Embryonic facial prominence (tissue), 1 donor: ENCODE measurements at regions not wholly inside any gene's neighbourhood (a gene's known extent, or its start where the extent isn't known, plus 50 kb on each side); places are given as distances from the start of the nearest gene placed in this dataset.

ENCODE experiments used
- DNase-seq: peaks from one replicate; pipeline ENCODE4 v3.0.0-alpha.2; 2016; ENCODE audit errors: extremely low spot score

DNA sequence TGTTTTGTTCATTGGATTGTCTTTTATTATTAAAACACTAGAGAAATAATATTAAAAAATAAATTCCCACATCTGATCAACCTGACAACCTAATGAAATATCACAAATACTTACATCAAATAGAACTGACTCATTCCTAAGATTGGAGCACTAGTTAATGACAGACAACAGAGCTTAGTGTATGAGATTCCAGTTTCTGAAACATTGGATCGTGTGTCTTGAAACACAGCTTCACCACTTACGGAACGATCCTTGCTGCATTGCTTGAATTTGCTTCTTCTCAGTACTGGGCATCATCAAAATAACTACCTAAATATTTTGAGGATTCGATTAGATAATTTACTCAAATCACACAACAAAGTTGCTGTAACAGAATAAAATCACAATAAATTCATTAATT, 667.2 kb upstream of the CDH18 start:
- no peak for DNase-seq

DNA sequence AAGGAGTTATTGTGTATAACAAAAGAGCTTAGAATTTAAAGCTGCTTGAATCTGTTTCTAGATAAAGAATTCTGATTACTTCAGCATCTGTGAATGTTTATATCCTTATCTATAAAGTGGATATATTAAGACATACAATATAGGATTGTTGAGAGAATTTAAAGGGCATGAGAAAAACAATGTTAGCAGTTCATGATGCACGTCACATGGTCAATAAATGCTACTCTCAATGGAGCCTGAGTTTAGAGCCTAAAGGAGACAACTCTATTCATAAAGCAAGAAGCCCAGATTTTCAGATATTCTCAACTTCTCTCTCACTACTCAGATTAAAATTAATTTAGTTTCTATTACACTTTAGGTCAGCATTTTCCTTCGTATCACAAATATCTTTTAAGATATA, 666.7 kb upstream of the CDH18 start:
- no peak for DNase-seq

DNA sequence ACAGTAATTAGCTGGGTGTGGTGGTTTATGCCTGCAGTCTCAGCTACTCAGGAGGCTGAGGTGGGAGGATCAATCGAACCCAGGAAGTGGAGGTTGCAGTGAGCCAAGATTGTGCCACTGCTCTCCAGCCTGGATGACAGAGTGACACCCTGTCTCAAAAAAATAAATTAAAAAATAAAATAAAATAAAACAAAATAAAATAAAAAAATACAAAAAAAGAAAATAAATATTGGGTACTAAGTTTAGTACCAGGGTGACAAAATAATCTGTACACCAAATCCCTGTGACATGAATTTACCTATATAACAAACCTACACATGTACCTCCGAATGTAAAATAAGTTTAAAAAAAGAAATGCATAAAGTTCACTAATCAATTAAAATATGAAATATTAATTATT, 666.0 kb upstream of the CDH18 start:
- no peak for DNase-seq

DNA sequence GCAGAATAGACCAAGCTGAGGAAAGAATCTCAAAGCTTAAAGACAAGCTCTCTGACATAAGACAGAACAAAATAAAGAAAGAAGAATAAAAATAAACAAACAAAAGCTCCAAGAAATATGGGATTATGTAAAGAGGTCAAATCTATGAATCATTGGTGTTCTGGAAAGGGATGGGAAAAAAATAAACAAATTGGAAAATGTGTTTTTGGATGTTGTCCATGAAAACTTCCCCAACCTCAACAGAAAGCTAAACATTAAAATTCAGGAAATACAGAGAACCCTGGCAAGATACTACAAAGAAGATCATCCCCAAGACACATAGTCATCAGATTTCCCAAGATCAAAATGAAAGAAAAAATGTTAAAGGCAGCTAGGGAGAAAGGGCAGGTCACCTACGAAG, 662.0 kb upstream of the CDH18 start:
- DNase-seq, result no peak

DNA sequence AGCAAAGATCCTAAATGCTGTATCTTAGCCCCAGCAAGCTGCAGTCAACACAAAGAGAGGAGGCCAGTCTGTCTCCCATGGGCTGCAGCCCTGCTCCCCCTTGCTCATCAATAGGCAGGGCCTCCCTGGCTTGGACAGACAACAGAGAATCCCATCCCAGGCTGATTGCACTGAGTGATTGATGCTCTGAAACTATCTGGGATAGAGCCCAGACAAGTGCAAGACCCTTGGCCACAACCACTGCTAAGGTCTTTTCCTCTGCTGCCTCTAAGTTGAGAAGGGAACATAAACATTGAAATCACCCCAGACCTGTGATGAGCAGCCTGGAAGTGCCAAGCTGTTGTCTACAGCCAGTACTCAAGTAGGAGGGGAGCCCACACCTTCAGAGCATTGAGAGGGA, 661.0 kb upstream of the CDH18 start:
- no peak for DNase-seq

DNA sequence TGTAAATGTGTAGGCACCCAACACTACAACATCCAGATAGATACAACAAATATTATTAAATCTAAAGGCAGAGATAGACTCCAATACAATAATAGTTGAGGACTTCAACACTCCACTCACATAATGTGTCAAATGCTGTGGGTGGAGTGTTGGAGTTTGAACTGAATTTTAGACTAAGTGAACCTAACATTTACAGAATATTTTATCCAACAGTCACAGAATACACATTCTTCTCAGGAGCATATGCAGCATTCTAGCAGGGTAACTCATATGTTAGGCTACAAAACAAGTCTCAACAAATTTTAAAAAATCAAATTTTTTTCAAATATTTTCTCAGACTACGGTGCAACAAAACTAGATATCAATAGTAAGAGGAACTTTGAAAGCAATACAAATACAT, 648.7 kb upstream of the CDH18 start:
- no peak for DNase-seq

DNA sequence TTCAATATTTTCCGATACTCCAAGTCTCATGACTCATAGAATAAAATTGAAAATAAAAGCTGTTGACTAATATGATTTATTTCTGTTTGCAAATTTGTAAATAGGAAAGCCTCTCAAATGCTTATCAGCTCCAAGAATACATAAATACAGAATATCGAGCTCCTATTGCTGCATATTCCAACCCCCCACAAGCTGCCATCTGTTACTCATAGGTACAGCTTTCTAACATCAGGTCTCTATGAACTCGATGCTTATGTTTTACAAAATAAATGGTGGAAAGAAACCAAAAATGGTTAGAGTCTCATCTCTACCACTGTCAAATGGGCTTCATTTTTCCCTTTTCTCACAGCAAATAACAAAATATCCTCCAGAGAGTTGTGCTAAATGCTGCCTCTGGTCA, 631.6 kb upstream of the CDH18 start:
- DNase-seq, result no peak

DNA sequence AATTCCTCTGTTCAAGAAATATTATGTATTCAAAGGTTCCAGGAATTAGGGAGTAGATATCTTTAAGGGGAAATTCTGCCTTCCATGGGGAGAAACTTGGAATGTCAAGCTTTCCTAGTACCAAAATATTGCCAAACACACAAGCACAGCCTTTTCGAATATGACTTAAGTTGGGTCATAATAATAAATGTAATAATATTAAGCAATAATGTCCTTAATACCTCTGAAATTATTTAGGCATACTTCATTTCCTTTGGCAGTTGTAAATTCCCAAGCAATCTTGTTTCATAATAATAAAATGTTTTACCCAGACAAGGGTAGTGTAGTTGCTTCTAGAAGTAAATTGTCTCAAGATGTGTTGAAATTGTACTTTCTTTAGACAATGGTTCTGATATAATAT, 630.3 kb upstream of the CDH18 start:
- no peak for DNase-seq

DNA sequence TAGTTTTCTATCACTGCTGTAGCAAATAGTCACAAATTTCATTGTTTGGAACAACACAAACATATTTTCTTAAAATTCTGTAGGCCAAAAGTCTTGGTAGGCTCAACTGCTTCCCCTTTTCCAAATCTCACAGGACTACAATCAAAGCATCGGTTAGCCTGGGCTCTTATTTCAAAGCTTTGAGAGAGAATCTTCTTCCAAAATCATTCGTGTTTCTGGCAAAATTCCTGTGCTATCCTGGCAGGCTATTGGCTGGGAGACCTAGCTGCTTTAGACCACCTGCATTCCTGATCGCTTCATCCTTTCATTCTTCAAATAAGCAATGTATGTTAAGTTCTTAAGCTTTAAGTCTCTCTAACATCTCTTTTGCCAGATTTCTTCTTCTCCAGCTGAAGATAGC, 629.8 kb upstream of the CDH18 start:
- DNase-seq, result no peak

DNA sequence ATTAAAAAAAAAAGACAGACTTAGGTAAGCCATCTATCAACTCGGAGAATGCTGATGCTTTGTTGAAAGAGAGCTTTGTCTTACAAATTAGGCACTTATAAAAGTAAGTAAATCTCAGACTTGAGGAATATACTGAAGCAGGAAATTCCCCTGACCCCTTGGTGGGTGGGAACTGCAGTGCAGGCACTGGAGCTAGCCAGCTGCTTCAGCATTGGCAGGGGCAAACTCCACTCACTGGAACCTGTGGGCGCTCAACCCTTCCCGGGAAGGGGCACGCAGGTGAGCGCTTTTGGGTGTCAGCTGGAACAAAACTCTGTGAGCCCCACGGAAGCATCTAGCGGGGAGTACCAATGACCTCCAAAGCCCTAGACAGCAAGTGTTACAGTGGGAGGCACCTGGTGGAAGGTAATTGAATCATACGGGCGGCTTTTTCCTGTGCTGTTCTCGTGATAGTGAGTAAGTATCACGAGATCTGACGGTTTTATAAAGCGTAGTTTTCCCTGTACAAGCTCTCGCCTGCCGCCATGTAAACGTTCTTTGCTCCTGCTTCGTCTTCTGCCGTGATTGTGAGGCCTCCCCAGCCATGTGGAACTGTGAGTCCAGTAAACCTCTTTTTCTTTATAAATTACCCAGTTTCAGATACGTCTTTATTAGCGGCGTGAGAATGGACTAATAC, 628.0 kb upstream of the CDH18 start:
- DNase-seq, result no peak

DNA sequence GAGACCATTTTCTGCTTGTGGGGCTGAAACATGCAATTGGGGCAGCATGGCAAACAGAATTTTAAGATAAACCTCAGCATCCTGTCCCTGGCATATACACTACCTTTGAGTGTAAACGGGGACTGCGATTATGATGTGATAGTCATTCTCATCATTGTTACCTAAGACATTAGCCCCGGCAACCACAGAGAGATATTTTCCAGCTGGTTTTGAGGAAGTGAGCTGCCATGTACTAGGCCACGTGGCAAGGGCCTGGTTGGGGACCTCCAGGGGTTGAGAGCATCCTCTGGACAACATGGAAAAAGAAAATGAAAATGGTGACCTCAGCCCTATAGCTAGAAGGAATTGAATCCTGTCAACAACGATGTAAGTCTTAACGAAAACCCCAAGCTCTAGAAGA, 623.6 kb upstream of the CDH18 start:
- no peak for DNase-seq

DNA sequence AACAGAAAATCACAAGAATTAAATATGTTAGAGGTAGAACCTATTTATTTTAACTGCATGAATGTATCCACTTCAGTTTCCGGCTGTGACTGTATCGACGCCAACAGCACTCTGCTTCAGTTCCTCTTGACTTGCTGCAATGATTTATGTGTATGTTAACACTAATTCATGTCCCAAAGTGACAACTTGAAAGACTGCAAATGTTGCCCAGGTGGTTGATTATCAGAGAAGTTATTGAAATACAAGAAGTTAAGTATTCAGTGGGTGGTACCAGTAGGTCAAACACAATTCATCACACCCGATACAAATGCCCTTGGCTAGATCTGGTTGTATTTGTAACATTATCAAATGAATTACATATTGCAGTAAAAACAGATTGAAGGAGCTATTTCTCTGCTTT, 622.7 kb upstream of the CDH18 start:
- DNase-seq, result no peak

DNA sequence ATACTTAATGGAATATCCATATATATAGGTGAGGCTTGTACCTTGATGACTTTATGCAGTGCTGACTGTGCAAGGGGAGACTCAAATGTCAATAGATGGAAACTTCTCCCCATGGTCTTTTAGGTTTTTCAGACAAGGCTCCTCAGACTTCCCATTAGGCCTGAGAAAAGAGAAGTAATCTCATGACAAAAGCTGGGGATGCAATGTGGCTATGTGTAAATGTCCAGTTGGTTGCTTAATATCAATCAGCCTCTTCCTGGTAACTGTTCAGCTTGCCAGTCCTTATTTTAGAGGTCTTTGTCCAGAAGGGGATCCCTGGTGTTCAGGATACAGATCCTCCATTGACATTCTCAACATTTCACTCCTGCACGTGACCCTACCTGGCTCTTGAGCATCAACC, 621.1 kb upstream of the CDH18 start:
- no peak for DNase-seq

DNA sequence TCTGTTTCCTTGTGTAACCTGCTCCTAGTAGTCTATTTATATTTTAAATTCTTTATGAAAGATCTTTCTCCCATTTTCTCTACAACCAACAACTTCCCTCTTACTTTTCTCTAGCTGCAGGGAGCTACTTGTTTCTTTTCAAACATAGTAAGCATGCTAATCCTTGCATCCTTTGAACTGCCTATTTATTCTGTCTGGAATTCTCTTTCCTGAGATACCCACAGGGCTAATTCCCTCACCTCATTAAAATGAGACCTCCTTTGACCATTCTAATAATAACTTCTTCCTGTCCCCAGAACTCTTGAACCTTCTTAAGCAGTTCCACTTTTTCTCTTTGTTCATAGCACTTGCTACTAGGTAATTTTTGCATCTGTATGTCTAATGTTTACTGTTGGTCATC, 620.6 kb upstream of the CDH18 start:
- DNase-seq, result no peak

DNA sequence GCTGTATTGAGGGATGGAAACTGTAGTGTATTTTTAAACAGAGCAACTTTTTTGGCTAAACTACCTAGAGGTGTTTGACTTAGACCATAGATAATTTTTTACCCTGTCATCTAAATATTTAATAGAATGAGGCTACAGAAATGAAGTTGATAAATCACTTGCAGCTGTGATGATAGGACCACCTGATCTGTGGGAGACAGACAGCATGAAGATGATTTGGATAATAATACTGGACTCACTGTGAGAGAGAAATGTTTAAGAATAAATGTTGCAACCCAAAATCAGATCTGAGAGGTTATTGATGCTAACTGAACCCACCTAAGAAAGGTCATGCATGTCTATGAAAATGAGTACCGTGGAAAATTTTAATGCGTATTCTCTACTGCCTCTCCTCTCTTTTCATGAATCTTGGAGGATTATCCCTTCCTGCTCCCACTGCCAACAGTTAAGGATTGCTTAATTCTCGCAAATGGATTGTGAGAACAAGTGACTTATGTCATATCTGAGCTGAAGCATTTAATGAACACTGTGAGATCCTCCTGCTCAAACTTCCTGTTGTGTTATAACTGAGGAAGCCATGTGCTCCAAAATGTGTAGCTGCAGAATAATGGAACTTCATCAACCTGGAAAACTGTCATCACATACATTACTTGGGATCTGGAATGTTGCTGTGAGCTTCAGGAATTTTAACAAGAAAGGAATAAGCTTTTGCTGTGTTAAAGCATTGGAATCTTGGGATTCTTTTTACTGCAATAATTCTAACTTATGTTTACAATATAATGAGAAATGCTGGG, 617.9 kb upstream of the CDH18 start:
- DNase-seq, result no peak

DNA sequence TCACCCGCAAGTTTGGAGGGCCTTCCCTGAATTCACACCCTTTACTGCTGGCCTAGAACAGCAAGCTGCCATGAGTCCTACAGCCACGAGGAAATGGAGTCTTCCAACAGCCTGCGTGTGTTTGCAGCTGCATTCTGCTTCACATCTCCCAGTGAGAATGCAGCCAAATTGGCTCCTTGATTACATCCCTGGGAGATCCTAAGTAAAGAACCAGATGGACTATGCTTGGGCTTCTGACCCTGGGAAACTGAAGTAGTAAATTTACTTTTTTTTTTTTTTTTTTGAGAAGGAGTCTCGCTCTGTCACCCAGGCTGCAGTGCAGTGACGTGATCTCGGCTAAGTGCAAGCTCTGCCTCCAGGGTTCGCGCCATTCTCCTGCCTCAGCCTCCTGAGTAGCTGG, 617.0 kb upstream of the CDH18 start:
- no peak for DNase-seq

DNA sequence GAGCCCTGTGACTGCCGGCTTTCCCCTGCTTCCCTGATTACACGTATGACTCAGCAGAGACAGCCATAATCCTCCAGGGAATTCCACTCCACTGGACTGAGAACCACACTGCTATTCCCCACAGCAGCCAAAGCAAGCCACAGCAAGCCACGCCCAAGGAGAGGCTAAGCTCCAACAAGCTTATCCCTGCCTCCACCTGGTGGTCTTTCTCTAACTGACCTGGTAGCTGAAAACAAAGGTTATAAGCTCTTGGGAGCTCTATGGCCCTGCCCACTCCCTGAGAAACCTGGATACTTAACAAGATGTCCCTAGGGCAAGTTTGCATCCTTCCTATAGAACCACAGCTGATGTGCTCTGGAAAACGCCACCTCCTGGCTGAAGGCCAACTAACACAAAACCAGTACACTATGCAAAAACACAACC, 613.7 kb upstream of the CDH18 start:
- DNase-seq, result no peak

DNA sequence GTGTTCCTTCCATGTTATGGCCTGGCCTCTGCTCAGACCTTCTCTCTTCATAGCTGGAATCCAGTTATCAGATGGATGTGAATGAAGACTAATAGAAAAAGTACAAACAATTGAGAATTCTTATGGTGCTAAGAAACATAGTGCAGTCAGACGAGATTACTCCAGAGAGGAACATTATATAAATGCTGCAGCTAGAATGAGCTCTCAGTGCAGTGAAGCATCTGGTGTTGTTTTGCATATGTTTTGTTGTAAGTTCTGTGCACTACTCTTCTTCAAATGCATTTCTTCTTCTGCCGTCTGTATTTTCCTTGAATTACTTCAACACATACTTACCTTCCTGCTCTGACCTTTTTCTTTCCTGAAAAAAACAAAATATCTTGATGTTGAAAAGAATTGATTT, 602.4 kb upstream of the CDH18 start:
- DNase-seq, result no peak

DNA sequence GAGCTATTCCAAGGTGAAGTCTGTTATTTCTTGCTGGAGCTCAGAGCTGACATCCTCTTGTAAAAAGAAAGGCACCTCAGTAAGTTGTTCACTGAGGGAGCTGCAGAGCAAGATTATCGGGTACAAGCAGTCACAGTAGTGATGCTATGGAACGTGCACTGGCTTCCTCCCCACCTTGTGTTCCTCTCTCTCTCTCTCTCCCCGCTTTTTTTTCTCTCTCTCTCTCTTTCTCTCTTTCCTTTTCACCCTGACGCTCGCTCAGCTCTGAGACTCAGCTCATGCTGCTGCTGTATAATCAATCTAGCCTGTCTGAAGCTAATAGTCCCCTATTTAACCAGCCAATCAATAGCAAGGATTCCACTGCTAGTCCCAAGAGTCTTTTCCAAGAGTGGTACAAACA, 587.6 kb upstream of the CDH18 start:
- DNase-seq, result no peak

DNA sequence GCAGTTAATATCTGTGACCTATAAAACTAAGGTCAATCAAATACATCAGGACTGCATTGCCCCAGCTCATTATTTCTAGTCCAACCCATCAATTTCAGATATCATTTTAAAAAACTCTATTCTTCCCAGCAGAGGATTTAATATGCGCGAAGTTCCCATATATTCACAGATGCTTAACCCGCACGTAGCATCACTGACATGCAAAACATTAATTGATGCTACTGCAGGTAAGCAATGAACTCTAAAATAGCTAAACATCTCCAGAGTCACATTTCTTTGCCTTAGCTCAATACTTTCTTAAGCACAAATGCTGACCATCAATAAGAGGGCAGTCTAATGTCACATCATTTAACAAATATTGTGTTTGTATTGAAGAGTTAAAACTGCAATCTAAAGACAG, 586.6 kb upstream of the CDH18 start:
- no peak for DNase-seq

DNA sequence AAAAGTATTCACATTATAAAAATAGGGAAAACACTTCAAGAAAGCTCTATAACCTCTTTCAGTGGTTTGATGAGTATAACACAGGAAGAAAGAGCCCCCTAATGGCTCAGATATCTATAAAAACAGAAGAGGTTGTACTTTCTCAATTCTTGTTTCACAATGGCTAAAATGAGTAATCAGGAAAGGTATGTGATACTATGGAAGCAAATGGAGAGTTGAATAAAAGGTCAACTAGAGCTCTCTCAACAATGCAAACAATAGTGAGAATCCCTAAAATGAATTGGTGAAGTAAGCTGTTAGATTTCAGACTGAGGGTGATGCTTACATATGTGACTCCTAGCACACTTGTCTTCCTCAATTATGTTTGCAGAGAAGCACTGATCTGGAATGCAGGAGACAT, 584.6 kb upstream of the CDH18 start:
- DNase-seq, result no peak

DNA sequence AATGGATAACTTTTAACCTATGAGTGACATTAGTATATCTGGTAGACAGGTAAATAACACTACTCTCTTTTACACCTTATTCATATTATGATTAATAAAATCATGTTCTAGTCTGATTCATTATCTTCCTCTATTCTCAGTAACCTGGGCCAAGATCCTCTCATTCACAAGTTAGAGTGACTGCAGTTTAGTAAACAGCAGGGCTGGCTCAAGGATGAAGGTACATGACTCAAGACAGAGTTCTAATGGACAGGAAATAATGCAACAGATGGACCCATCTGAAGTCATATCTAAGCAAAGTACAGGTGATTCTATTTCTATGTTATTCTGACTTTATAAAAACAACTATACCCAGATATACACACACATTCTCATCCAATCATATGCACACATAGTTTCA, 582.5 kb upstream of the CDH18 start:
- no peak for DNase-seq

DNA sequence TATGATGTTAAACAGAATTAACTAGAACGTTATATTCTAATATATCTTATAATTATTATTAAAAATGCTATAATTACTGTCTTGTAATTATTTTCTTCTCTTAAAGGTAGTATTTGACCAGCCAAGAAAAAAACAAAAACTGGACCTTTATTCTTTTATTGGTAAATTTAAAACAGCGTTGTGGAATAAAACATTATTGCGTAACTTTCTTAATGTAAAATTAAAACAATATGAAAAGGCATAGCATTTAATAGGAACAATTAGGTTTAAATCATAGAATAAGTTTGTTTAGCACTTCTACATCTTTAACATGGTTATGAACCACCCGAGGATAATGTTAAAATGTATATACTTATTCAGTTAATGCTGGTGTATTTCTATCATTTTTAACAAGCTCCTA, 574.5 kb upstream of the CDH18 start:
- DNase-seq, result no peak

DNA sequence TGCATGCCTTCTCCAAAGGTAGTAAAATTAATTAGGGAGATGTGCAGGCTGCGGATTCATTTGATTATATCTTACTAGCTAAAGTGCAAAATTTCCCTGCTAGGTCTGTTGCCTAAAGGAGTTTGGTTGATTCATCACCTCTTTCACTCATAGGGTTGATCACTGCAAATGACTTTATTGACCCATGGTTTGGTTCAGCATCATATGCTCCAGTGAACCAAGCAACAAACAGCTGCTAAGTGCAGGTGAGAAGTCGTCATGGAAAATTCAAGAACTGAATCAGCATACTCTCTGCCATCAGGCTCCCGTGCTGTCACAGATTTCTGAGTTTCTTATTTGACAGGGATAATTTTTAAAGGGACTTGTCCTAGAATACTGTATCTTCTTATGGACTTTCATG, 571.8 kb upstream of the CDH18 start:
- no peak for DNase-seq
